ENCODE measurements at regions not wholly inside any gene's neighbourhood (a gene's known extent, or its start where the extent isn't known, plus 50 kb on each side); places are given as distances from the start of the nearest gene placed in this dataset.

DNA sequence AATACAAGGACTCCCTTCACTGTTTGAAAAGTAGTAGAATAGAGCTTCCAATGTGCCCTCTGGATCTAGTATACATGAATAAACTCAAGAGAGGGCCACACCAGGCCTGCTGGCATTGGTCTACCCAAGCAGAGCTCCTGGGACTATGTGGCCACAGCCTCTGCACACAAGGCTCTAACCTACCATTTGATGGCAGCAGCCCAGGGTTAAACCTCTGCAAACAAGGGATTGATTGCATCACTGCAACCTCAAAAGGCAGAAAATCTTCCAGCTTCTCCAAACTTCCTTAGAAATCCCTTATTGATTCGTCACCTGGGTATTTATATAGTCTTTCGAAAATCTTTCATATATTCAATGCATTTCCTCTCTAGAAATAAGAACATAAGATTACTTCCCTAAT is 147.6 kb upstream of the SETBP1 start:
- TF ChIP-seq, protein P1, sequence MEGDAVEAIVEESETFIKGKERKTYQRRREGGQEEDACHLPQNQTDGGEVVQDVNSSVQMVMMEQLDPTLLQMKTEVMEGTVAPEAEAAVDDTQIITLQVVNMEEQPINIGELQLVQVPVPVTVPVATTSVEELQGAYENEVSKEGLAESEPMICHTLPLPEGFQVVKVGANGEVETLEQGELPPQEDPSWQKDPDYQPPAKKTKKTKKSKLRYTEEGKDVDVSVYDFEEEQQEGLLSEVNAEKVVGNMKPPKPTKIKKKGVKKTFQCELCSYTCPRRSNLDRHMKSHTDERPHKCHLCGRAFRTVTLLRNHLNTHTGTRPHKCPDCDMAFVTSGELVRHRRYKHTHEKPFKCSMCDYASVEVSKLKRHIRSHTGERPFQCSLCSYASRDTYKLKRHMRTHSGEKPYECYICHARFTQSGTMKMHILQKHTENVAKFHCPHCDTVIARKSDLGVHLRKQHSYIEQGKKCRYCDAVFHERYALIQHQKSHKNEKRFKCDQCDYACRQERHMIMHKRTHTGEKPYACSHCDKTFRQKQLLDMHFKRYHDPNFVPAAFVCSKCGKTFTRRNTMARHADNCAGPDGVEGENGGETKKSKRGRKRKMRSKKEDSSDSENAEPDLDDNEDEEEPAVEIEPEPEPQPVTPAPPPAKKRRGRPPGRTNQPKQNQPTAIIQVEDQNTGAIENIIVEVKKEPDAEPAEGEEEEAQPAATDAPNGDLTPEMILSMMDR (conservative IDR thresholded peaks at IDR 0.05 in 1 of 2, IDR thresholded peaks at IDR 0.05 in 1 of 2; ENCODE audit: low read depth in 1 of 2, low read length in 2 of 2): no peak
- TF ChIP-seq EZH2 (IDR thresholded peaks at IDR 0.05; ENCODE audit: low read length, missing control alignments): no peak
